ENCODE measurements at regions not wholly inside any gene's neighbourhood (a gene's known extent, or its start where the extent isn't known, plus 50 kb on each side); places are given as distances from the start of the nearest gene placed in this dataset.

DNA sequence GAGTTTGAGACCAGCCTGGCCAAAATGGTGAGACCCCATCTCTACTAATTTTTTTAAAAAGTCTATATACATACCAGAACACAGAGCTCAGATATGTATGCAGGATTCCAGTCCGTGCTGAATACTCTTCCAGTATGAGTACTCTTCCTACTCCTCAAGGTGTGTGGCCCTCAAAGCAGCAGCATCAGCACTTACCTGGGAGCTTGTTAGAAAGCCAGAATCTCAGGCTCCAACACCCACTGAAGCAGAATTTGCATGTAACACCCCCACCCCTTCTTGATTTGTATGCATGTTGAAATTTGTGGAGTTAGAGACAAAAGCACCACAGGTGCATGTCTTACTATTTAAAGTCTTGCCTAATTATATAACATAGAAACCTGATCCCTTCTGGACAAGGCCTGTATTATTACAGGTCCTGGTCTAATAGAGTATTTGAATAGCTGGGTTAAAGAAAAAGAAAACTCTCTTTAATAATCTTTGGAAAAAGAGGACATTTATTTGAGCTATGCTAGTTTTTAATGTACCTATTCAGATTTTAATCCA is 50.3 kb upstream of the NFE2L2 start:
- DNase-seq (ENCODE audit: low read depth in 2 of 2) = no peak

DNA sequence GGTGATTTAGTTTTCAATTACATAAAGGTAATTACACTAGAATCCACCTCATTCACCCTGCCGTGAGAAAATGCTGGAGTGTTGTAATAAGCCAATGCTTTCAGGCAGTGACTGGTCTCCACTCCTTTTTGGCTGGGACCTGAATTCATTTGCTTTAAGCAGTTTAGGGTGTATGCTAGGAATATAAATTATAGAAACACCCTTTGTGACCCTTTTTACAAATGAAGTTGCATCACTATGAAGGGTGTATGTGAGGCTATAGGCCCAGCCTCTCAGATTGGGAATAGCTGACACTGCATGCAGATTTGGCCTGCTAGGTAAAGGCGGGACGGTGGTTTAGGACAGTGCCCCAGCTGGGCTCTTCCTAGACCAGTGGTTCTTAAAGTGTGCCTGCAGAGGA is 50.8 kb upstream of the NFE2L2 start:
- no peak for DNase-seq (ENCODE audit: low read depth in 2 of 2)

DNA sequence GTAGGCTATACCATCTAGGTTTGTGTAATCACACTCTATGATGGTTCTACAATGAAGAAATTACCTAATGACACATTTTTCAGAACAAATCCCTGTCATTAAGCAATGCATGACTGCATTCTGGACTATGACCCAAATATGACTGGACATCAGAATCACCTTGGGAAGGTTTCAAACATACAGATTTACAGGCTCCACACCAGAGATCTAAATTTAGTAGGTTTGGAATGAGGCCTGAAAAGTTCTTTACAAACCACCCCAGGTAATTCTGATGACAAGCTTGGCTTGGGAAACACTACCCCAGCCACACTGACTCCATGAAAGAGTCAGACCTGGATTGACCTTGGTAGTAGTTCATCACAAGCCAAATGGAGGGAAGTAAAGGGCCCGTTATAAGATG is 52.2 kb upstream of the NFE2L2 start:
- DNase-seq (ENCODE audit: low read depth in 2 of 2) = no peak

DNA sequence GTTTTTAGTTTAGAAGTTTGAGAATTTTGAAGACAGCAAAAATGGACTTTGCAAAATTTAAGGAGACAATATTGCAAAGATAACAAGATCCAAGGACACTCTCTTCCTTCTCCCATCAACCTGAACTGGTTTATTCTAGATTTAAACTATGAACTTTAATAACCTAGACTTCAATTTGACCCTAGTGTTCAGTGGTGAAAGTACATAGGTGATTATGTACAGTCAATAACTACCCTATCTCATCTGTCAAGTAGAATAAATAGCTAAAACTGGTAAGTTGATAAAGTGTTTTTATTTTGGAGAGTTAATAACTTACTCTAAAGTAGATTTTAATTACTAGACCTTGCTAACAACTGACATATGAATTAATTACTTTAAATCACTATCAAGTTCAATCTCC is 52.9 kb upstream of the NFE2L2 start:
- no peak for DNase-seq (ENCODE audit: low read depth in 2 of 2)

DNA sequence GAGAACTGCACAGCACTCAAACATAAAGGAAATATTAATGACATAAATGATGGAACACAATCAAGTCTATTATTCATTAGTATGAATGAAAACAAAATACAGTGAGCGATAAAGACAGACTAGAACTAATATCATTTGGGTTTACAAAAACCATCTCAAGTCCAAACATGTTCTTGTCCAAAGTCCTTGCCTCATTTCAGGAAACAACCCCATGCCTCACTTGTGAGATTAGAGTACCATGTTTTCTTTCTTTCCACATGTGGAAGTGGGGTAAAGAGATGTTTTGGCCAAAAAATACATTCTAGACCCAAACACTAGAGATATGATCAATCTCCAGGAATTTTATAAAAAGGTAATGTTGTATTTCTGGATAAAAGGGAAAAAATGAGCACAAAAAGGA is 53.3 kb upstream of the NFE2L2 start:
- DNase-seq (ENCODE audit: low read depth in 2 of 2) = no peak

DNA sequence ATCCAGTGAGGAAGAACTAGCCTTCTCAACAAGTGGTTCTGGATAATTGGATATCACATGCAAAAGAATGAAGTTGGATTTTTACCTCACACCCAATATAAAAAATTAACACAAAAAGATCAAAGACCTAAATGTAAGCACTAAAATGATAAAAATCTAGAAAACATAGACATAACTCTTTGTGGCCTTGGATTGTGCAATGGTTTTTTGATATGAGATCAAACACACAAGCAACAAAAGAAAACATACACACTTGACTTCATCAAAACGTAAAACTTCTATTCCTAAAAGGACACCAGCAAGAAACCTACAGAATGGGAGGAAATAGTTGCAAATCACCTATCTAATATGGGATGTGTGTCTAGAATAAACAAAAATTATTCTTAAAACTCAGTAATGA is 54.1 kb upstream of the NFE2L2 start:
- no peak for DNase-seq (ENCODE audit: low read depth in 2 of 2)

DNA sequence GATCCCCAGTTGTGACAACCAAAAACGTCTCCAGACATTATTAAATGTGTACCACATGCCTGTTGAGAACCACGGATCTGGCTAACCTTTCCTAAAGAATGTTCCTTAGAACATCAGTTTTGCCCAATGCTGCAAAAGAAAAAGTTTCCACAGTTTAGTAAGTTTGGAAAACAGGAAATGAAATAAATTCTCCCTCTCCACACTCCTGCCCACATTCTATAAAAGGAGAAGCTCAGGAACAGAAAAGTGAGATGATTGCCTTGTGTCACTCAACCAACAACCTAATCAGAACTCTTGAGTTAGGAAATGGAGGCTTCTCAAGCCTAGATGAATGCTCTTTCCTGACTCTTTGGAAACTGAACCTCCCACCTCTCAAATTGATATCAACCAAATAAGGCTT is 56.1 kb upstream of the NFE2L2 start:
- DNase-seq (ENCODE audit: low read depth in 2 of 2) = no peak

DNA sequence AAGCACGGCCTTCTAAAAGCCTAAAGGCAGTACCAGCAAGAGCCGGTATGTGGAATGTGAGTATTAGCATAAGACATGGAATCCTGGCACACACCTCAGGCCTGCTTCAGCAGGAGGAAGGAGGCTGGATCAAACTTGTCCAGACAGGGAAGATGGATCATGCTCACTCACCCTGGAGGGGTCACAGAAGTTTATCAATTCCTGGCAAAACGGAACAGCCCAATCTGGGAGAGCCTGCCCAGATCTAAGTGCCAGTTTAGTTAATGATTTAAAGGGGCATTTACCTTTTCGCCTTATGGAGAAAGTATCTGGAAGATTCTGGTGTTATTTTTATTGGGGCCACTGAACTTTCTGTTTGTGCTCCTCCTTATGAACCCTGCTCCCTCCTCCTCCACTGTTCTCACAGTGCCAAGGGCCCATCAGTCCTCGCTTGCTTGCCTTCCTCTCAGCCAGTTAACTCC is 58.3 kb upstream of the NFE2L2 start:
- DNase-seq (ENCODE audit: low read depth in 2 of 2) = no peak

DNA sequence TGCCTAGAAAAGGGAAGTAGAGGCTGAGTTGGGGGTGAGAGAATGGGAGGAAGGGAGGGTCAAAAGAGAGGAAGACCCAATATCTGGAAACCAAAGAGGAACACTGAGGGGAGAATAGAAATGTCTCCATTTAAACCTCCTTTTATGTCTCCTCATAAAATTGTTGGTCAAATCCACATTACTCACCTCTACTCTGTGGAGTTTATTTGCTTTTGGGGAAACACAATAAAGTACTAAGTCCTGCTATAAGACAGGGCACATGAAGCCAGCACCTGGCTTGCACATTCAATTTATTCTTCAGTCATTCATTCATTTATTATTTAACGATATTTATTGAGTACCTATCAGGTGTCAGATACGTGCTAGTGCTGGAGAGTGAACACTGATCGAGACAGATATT is 60.3 kb upstream of the NFE2L2 start:
- DNase-seq (ENCODE audit: low read depth in 2 of 2) = no peak

DNA sequence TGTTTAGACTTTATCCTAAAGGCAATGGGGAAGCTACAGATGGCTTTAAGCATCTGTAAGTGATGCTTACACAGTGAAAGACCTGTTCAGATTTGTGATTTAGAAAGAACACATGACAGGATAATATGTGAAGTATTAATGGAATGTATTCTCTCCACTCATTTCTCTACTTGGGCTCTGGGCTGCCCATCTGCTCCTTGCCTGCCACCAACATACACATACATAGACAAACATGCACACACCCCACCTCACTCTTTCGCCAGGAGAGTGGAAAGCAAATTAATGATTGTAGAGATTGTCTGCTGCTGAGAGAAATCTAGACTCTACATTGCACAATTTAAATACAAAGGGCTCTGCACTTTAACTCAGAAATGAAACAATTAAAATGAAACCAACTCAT is 61.0 kb upstream of the NFE2L2 start:
- no peak for DNase-seq (ENCODE audit: low read depth in 2 of 2)

DNA sequence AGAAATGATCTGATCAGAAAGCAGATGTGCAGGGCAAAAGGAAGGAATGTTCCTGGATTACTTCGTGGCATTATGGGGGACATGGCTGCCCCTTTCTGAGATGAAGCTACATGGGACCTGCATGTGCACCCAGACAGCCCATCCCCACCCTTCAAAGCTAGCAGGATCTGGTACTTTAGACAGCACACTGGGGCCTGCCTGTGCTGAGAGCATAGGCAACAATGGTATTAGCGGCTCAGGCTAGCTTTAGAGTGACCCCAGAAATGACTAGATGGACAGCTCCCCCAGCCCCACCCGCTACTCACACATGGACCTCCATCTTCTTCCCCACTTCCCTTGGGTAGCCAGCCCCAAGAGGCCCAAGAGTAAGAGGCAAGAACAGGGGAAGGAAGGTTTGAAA is 61.5 kb upstream of the NFE2L2 start:
- DNase-seq (ENCODE audit: low read depth in 2 of 2) = no peak

DNA sequence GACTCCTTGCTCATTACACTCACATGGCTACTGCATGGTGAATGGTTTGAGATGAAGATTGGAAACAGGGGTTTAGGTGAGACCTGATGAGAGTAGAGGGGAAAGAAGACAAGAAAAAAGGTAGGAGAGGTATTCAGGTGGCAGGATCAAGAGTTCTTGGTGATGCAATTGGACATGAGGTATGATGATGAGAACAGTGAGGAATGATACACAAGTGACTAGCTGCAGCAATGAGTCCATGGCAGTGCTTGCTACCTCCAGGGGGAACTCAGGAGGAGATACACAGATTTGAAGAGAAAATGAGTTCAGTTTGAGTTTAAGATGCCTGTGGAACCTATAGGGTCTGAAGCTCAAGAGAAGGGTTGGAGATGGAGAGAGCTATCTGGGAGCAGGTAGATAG is 62.1 kb upstream of the NFE2L2 start:
- DNase-seq (ENCODE audit: low read depth in 2 of 2) = no peak

DNA sequence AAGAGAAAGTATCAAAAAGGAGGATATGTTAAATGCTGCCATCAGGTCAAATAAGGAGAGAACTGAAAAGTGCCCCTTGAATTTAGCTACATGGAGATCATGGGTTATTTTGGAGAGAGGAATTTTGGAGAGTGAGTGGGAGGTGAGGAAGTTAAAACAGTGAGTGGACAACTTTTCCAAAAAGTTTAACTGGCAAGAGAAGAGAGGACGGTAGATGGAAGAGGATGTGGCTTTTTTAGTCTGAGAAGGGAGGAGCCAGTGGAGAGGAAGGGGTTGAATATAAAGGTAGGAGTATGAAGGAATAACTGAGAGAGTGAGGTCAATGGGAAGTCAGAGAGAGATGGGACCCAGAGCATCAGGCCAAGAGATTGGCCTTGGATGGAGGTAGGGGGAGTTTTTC is 62.5 kb upstream of the NFE2L2 start:
- DNase-seq (ENCODE audit: low read depth in 2 of 2) = no peak

DNA sequence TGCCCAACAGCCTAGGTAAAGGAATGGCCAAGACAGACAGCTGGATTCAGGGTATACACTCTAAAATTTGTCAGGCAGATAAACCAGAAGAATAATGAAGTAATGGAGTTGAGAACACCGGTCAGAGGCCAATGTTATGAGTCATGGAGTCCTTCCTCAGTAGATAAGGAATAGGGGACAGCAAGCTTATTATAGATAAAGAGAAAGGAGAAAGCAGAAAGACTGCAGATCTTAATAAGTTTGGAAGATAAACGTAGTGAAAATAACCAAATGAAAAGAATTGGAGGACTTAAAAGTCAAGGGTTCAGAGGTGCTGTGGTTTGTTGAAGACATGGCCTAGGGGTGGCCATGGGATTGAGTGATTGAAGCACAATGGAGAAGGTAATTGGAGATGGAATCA is 63.5 kb upstream of the NFE2L2 start:
- DNase-seq (ENCODE audit: low read depth in 2 of 2) = no peak

DNA sequence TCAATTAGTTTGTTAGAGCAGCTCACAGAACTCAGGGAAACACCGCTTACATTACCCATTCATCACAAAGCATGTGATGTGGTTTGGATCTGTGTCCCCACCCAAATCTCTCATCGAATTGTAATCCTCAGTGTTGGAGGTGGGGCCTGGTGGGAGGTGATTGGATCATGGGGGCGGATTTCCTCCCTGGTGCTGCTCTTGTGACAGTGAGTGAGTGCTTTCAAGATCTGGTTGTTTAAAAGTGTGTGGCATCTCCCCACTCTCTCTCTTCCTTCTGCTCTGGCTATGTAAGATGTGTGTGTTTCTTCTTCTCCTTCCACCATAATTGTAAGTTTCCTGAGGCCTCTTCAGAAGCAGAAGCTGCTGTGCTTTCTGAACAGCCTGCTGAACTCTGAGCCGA is 63.5 kb upstream of the AGPS start:
- no peak for DNase-seq (ENCODE audit: low read depth in 2 of 2)

DNA sequence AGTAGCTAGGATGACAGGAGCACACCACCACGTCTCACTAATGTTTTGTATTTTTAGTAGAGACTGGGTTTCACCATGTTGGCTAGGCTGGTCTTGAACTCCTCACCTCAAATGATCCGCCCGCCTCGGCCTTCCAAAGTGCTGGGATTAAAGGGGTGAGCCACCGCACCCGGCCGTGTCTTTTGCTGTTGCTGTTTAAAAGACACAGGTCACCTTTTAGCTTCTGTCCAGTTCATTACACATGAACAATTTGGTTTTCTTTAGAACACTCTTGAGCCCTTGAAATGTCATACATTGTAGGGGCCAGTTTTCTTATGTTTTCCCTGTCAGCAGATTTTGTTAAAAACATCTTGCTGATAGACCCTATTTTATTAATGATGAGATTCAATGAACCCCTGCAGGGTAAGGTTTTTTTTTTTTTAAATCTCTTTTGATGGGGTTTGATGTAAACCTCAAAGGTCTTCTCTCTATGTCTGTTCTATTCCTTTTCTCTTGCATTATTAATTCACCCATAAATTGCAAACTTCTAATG is 61.0 kb upstream of the AGPS start:
- no peak for DNase-seq (ENCODE audit: low read depth in 2 of 2)

DNA sequence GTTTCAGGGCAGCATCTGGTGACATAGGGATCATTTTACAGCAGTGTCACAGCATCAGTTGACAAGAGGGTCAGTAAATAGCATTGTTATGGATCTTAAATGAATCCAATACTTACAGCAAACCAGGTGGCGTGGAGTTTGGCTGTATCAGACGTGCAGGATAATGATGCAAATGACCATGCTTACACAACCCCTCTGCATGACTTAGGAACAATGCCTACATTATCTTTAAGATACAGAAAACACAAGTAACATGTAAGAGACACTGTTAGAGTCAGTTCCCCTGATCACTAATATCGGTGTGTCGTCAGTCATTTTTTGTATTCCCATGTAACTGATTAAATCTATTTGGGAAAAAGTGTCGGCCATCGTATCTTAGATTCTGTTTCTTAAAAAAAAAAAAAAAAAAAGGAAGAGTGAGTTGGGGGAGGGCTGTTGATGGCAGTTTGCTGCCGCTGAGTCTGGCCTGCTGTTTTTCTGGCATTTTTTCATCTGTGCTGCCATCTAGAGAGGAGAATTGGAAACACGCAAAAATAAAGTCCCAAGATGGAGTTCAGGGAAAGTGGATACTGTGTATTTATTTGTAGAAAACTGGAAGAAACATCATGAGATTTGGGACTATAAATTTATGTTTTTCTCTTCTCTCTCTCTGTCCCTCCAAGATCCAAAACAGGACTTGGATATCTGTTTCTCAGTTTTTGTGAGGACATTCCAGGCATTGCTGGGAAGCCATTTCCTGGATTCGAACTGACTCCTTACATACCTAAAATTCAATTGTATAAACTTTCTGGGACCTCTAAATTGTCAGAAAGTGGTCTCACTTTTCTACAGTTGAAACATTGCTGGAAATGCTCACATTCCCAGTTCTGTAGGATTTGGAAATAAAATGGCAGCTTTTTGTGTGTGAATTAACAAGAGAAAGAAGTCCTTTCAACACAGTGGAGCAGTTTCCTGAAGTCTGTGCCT is 60.3 kb upstream of the AGPS start:
- peak in 1 of 2 donors; percentile 3 for DNase-seq (ENCODE audit: low read depth in 2 of 2)

DNA sequence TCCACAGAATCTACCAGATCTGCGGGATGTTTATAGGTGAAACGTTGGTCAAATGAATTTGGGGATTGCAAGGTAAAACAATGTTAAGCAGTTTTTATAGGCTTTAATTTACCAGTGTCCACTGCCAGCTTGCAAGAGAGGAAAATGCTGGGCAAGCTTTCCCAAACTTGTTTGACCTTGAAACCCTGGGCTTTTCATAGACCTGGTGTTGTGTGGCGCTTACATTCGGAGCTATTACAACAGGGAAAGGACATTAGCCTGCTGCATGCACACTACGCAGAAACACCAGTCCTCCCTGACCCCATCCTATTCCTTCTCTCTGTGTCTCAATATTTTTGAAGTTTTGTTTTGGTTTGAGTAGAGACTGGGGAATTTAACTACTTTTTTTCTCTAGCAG is 59.6 kb upstream of the AGPS start:
- no peak for DNase-seq (ENCODE audit: low read depth in 2 of 2)

DNA sequence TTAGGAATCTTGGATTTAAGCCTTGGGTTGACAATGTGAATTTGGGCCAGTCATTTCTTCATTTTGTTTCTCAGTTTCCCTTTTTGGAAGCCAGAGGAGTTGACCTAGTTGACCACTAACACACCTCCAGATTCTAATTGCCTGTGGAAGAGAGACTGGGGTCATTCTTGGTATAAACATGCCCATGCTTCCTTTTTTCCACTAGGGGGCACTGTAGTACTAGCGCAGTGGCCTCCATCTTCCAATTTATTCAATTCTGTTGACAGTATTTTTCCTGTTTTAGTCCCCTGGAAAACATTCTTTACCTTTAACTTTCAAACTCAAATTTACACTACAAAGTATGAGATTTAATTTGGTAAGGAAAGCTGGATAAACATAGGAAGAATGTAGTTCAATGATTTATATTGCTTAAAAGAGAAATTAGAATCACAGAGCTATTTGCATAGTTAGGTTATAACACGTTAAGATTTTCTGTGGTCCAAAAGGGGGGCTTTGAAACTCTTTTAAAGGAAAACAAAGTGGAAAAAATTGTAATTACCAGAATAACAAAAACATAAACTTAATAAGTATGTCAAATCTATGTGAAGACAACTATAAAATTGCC is 57.5 kb upstream of the AGPS start:
- DNase-seq (ENCODE audit: low read depth in 2 of 2) = no peak

DNA sequence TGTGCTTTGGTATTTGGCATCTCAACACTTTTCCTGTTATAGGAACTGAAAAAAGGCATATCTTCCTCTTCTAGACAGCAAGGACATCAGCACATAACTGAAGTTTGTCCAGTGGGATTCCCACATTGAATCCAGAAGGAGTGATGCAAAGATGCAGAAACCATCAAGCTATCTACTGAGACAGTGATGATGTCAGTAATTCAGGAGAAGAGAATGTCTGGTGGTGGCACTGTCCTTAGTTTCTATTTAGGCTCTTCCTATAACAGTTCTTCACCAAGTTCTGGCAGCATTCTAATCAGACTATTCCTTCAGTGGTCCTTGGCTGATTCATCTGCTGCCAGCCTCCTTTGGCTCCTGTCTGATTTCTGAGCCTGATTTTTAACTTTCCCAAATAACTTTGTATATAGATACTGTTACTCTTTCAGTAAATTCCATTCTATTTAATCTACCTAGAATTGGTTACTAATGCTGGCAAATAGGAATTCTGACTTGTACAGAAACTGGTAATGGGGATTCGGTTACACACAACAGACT is 56.6 kb upstream of the AGPS start:
- DNase-seq (ENCODE audit: low read depth in 2 of 2) = no peak

DNA sequence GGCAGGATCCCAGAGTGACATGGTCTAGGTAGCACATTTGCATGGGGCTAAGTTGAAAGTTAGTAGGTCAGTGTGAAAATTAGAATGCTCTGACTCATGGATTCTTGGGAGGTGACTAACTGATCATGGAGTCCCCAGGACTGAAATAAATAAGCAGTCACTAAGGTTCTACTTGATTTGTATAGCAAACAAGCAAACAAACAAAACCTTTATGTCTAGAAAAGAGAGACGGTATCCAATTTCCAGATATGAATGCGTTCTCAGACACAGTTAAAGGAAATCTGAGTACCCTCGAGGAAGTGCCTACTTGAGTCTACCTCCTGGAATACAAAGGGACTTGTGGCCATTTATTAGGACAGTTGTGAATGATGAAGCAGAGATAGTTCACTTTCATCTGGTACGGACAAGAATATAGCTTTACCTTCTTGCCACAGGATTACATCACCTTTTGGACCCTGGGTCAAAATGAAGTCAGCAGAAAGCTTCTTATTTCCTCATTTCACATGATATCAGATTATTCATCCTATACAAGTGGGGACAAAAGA is 54.3 kb upstream of the AGPS start:
- no peak for DNase-seq (ENCODE audit: low read depth in 2 of 2)

DNA sequence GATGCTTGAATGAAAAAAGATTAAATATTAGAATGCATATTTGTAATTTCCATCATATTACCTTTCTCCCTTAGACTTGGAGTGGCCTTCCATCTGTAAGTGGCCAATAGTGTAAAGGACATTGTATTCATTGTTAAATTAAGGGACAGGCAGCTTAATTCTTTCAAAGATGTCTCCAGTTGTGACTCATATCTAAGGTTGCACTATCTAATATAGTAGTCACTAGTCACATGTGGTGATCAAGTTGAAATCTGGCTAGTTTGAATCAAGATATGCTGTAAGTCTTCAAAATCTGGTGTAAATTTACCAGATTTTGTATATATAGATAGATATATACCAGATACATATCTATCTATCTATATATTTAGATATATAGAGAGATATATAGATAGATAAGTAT is 52.4 kb upstream of the AGPS start:
- no peak for DNase-seq (ENCODE audit: low read depth in 2 of 2)
